ENCODE measurements at regions not wholly inside any gene's neighbourhood (a gene's known extent, or its start where the extent isn't known, plus 50 kb on each side); places are given as distances from the start of the nearest gene placed in this dataset.

DNA sequence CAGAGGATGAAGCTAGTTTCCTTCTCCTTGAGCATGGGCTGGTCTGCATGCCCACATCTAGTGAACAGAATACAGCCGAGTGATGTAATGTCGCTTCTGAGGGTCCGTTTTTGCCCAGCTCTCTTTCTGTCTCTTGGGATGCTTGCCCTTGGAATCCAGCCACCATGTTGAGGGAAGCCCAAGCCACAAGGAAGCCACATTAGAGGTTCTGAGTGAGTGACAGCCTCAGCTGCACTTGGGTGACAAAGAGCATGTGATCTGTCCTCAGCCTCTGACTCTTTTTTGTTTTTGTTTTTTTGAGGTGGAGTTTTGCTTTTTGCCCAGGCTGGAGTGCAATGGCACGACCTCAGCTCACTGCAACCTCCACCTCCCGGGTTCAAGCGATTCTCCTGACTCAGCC lies 100.6 kb upstream of the SALL4 start:
- TF ChIP-seq, protein P1, sequence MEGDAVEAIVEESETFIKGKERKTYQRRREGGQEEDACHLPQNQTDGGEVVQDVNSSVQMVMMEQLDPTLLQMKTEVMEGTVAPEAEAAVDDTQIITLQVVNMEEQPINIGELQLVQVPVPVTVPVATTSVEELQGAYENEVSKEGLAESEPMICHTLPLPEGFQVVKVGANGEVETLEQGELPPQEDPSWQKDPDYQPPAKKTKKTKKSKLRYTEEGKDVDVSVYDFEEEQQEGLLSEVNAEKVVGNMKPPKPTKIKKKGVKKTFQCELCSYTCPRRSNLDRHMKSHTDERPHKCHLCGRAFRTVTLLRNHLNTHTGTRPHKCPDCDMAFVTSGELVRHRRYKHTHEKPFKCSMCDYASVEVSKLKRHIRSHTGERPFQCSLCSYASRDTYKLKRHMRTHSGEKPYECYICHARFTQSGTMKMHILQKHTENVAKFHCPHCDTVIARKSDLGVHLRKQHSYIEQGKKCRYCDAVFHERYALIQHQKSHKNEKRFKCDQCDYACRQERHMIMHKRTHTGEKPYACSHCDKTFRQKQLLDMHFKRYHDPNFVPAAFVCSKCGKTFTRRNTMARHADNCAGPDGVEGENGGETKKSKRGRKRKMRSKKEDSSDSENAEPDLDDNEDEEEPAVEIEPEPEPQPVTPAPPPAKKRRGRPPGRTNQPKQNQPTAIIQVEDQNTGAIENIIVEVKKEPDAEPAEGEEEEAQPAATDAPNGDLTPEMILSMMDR (IDR thresholded peaks at IDR 0.05), result no peak
- TF ChIP-seq POLR2A (IDR thresholded peaks at IDR 0.05), result no peak
- TF ChIP-seq POLR2AphosphoS5 (IDR thresholded peaks at IDR 0.05), result no peak

Data from transverse colon (tissue), 4 donors.